IMR-90 (cell line): ENCODE measurements at regions not wholly inside any gene's neighbourhood (a gene's known extent, or its start where the extent isn't known, plus 50 kb on each side); places are given as distances from the start of the nearest gene placed in this dataset.

Source experiments
- ATAC-seq: fragments of 200-7000 bp; cut with Tn5 transposase; 2 replicates; pipeline ENCODE4 v1.9.1; 2020; ENCODE audit warnings: low read depth, mild to moderate bottlenecking, moderate library complexity
- BruUV-seq: library from RNA; stranded (reverse); fragments of 400-500 nt; replicated peaks from 2 replicates; lab custom pipeline; 2021; lab: Mats Ljungman, UMichigan
- CTCF ChIA-PET: fragments of 300-600 bp; formaldehyde crosslinking; extraction: SDS; loops from one replicate; lab custom pipeline; 2021; ENCODE audit warnings: antibody characterized with exemption; lab: Yijun Ruan, JAX
- POLR2A ChIA-PET: fragments of 300-600 bp; sonication (Branson Sonifier 250); formaldehyde crosslinking; loops from one replicate; lab custom pipeline; 2022; ENCODE audit warnings: antibody characterized with exemption; ENCODE audit not compliant: unreplicated experiment; lab: Charles Lee
- DNase-seq: peaks from one replicate; pipeline ENCODE4 v3.0.0; 2013
- H2AFZ ChIP-seq: replicated peaks from 2 replicates; pipeline ENCODE3; 2013; ENCODE audit warnings: low read length, mild to moderate bottlenecking; ENCODE audit not compliant: poor library complexity
- H2AK5ac ChIP-seq: 2 replicates; pipeline ENCODE4 v1.6.1; 2013; ENCODE audit warnings: low read depth, low read length, inconsistent platforms
- H2AK9ac ChIP-seq: replicated peaks from 2 replicates; pipeline ENCODE3; 2013; ENCODE audit warnings: mild to moderate bottlenecking, low read depth, low read length, moderate library complexity; ENCODE audit not compliant: poor library complexity
- H2BK120ac ChIP-seq: 2 replicates; pipeline ENCODE4 v1.6.1; 2013; ENCODE audit warnings: low read depth, low read length, inconsistent platforms
- H2BK15ac ChIP-seq: 3 replicates; pipeline ENCODE4 v1.6.1; 2013; ENCODE audit warnings: low read depth, low read length, inconsistent platforms
- H2BK20ac ChIP-seq: 2 replicates; pipeline ENCODE4 v1.6.1; 2013; ENCODE audit warnings: low read depth, mild to moderate bottlenecking, inconsistent platforms, low read length, moderate library complexity
- H2BK5ac ChIP-seq: 2 replicates; pipeline ENCODE4 v1.6.1; 2013; ENCODE audit warnings: mild to moderate bottlenecking, low read depth, low read length, inconsistent platforms; ENCODE audit not compliant: poor library complexity, severe bottlenecking
- H3K14ac ChIP-seq: replicated peaks from 2 replicates; pipeline ENCODE4 v1.6.1; 2013; ENCODE audit warnings: low read depth, low read length, inconsistent platforms
- H3K18ac ChIP-seq: 2 replicates; pipeline ENCODE4 v1.6.1; 2013; ENCODE audit warnings: low read depth, low read length, control low read depth
- H3K23ac ChIP-seq: 2 replicates; pipeline ENCODE4 v1.6.1; 2013; ENCODE audit warnings: low read depth, low read length, inconsistent platforms
- H3K27ac ChIP-seq: 2 replicates; pipeline ENCODE4 v1.5.1; 2013; ENCODE audit warnings: mild to moderate bottlenecking, control low read depth, low read length; ENCODE audit not compliant: insufficient read depth
- H3K27me3 ChIP-seq: 2 replicates; pipeline ENCODE4 v1.6.1; 2013; ENCODE audit warnings: low read length; ENCODE audit not compliant: control insufficient read depth, insufficient read depth
- H3K36me3 ChIP-seq: 2 replicates; pipeline ENCODE4 v1.6.1; 2013; ENCODE audit warnings: low read length, mixed read lengths; ENCODE audit not compliant: control insufficient read depth, insufficient read depth
- H3K4ac ChIP-seq: 2 replicates; pipeline ENCODE4 v1.6.1; 2013; ENCODE audit warnings: low read depth, low read length, inconsistent platforms
- H3K4me1 ChIP-seq: 2 replicates; pipeline ENCODE4 v1.6.1; 2013; ENCODE audit warnings: low read length, mixed read lengths; ENCODE audit not compliant: control insufficient read depth, insufficient read depth
- H3K4me2 ChIP-seq: 2 replicates; pipeline ENCODE4 v1.6.1; 2013; ENCODE audit warnings: low read depth, mild to moderate bottlenecking, control low read depth, low read length, moderate library complexity
- H3K4me3 ChIP-seq: 2 replicates; pipeline ENCODE4 v1.5.1; 2013; ENCODE audit warnings: low read depth, mild to moderate bottlenecking, control low read depth, low read length, moderate library complexity; ENCODE audit not compliant: insufficient read depth
- H3K56ac ChIP-seq: 2 replicates; pipeline ENCODE4 v1.6.1; 2013; ENCODE audit warnings: low read length, inconsistent platforms; ENCODE audit not compliant: insufficient read depth; ENCODE audit errors: extremely low read depth
- H3K79me1 ChIP-seq, 2 experiments: 2 replicates each; pipeline ENCODE4 v1.6.1; 2013; ENCODE audit warnings: low read length in 2 of 2, inconsistent platforms in 1 of 2, low read depth in 1 of 2
- H3K9ac ChIP-seq: 2 replicates; pipeline ENCODE4 v1.6.1; 2013; ENCODE audit warnings: low read depth, low read length, control low read depth
- H3K9me1 ChIP-seq: 2 replicates; pipeline ENCODE4 v1.6.1; 2013; ENCODE audit warnings: low read length, inconsistent platforms; ENCODE audit not compliant: insufficient read depth
- H3K9me3 ChIP-seq: 2 replicates; pipeline ENCODE4 v1.6.1; 2013; ENCODE audit warnings: low read length; ENCODE audit not compliant: control insufficient read depth, insufficient read depth
- H4K20me1 ChIP-seq: 2 replicates; pipeline ENCODE4 v1.6.1; 2013; ENCODE audit warnings: low read length, inconsistent platforms; ENCODE audit not compliant: insufficient read depth
- H4K5ac ChIP-seq: 2 replicates; pipeline ENCODE4 v1.6.1; 2013; ENCODE audit warnings: mild to moderate bottlenecking, low read depth, low read length, control low read depth
- H4K8ac ChIP-seq, 2 experiments: 2 replicates each; pipeline ENCODE4 v1.6.1; 2013; ENCODE audit warnings: low read depth in 2 of 2, low read length in 2 of 2, control low read depth in 1 of 2, inconsistent platforms in 1 of 2
- H4K91ac ChIP-seq: 2 replicates; pipeline ENCODE4 v1.6.1; 2013; ENCODE audit warnings: low read depth, low read length, inconsistent platforms; ENCODE audit not compliant: insufficient read depth
- CHD1 ChIP-seq: IDR thresholded peaks from 2 replicates; pipeline ENCODE4 v1.6.1; 2012; ENCODE audit warnings: low read depth, low read length, improper control_type of control experiment
- FOS ChIP-seq: fragments of 150-350 bp; IDR thresholded peaks from 2 replicates; pipeline ENCODE4 v1.6.1; 2016; ENCODE audit warnings: low read depth, low read length
- MAZ ChIP-seq: IDR thresholded peaks from 2 replicates; pipeline ENCODE4 v1.6.1; 2012; ENCODE audit warnings: low read depth, mild to moderate bottlenecking, low read length, improper control_type of control experiment, moderate library complexity, borderline replicate concordance
- POLR2A ChIP-seq: IDR thresholded peaks from 2 replicates; pipeline ENCODE4 v1.6.1; 2012; ENCODE audit warnings: mild to moderate bottlenecking, low read depth, low read length
- WGBS, 2 experiments: methylation state at CpG; one replicate each; pipeline versions ENCODE4 v1.1.5 to v1.1.7; 2013; ENCODE audit warnings: missing lambda C conversion rate in 2 of 2; ENCODE audit not compliant: insufficient read length in 1 of 2; ENCODE audit errors: extremely low coverage in 2 of 2; 5-methylcytosine and 5-hydroxymethylcytosine counted together
- dilution Hi-C: fragments of 300-500 bp; cut with HindIII; formaldehyde crosslinking; loops from one replicate; pipeline ENCODE4 v1.14.3; 2018; ENCODE audit warnings: low sequenced_read_pairs; ENCODE audit not compliant: unreplicated experiment
- in situ Hi-C: fragments of 300-500 bp; cut with MboI; formaldehyde crosslinking; loops from 3 replicates; pipeline ENCODE4 v1.14.3; 2019; ENCODE audit warnings: low sequenced_read_pairs, inconsistent platforms, mixed read lengths
- intact Hi-C: fragments of 100-400 bp; cut with micrococcal nuclease; formaldehyde crosslinking; loops from 2 replicates; pipeline ENCODE4 v1.10.0; 2022
- TF ChIP-seq, protein P1 (sequence below): conservative IDR thresholded peaks from 2 replicates; pipeline ENCODE4 v1.5.1; 2012; ENCODE audit warnings: mild to moderate bottlenecking, low read depth, low read length, improper control_type of control experiment

DNA sequence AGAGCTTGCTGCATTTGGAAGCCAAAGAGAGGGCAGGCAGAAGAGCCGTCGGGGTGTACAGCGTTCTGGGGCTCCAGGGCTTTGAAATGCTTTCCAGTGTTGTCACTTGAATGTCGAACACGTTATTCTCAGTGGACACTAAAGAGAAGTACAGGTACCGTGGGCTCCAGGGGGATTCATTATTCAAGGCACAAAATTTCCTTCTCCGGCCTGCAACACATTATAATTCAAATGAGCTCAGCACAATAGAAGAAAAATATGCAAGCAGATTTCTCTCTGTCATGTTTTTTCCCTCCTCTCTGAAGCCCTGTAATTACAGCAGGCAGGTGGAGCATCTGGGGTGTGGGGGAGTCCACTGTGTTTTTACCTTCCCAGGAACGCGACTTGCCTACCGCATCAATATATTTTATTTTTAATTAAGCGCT lies 293.1 kb downstream of the ZSWIM6 start:
- Histone ChIP-seq H3K9me1 (no peaks in the 10 kb centered on the region), H3K14ac (no peak overlapping the region), H3K36me3 (no peaks in the 10 kb centered on the region), H3K4me3 (no peak overlapping the region), H2BK5ac (no peak overlapping the region), H2AFZ (no peak overlapping the region), H4K5ac (no peak overlapping the region), H2AK9ac (no peak overlapping the region), H4K8ac (peak overlapping the region in 1 of 2 experiments; percentile 12; a peak in 1 of 4 replicates), H3K4ac (no peak overlapping the region), H3K79me1 (no peaks in the 10 kb centered on the region), H2BK120ac (no peak overlapping the region), H4K91ac (no peak overlapping the region), H3K56ac (no peak overlapping the region), H3K27me3 (peaks cover 2% of the 10 kb centered on the region; the same call in 1 of the 2 replicates), H3K9me3 (no peaks in the 10 kb centered on the region), H3K27ac (no peak overlapping the region), H3K9ac (no peak overlapping the region), H2BK20ac (no peak overlapping the region), H2AK5ac (no peak overlapping the region), H3K18ac (no peak overlapping the region), H4K20me1 (no peaks in the 10 kb centered on the region), H2BK15ac (no peak overlapping the region), H3K4me1 (no peaks in the 10 kb centered on the region; the same call in 1 of the 2 replicates), H3K23ac (no peak overlapping the region), H3K4me2 (peak overlapping the region; percentile 50; the same call in 1 of the 2 replicates)
- intact Hi-C loops (no loop called here), dilution Hi-C loops (no loop called here), in situ Hi-C loops (no loop called here)
- BruUV-seq, result no TSS peak
- no peak for DNase-seq
- POLR2A ChIA-PET, result no interaction called here
- CTCF ChIA-PET, result interaction anchor here (0.9 to 1.8 kb wide), 3 partner anchors 13 to 220 kb away, joined by 3 to 4 read pairs (median 3); no protein-coding TSS in a partner anchor
- 56% methylated on average over 3 of the region's 11 CpGs; no CpG with 5 or more reads in 1 of the 2 experiments for WGBS, 2 experiments
- TF ChIP-seq CHD1 (no peak), FOS (no peak), POLR2A (no peak), MAZ (no peak)
- TF ChIP-seq, protein P1, sequence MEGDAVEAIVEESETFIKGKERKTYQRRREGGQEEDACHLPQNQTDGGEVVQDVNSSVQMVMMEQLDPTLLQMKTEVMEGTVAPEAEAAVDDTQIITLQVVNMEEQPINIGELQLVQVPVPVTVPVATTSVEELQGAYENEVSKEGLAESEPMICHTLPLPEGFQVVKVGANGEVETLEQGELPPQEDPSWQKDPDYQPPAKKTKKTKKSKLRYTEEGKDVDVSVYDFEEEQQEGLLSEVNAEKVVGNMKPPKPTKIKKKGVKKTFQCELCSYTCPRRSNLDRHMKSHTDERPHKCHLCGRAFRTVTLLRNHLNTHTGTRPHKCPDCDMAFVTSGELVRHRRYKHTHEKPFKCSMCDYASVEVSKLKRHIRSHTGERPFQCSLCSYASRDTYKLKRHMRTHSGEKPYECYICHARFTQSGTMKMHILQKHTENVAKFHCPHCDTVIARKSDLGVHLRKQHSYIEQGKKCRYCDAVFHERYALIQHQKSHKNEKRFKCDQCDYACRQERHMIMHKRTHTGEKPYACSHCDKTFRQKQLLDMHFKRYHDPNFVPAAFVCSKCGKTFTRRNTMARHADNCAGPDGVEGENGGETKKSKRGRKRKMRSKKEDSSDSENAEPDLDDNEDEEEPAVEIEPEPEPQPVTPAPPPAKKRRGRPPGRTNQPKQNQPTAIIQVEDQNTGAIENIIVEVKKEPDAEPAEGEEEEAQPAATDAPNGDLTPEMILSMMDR, result no peak
- ATAC-seq, result no peak; the same call in 1 of the 2 replicates
